Cardiac muscle cell (in vitro differentiated cells and primary cell): ENCODE measurements at regions not wholly inside any gene's neighbourhood (a gene's known extent, or its start where the extent isn't known, plus 50 kb on each side); places are given as distances from the start of the nearest gene placed in this dataset.

Experiments used
- DNase-seq, 2 donors: peaks; one replicate each; pipeline versions ENCODE4 v3.0.0 to v3.0.0-alpha.2; 2010 to 2017; ENCODE audit warnings: low read depth in 1 of 2, low spot score in 1 of 2
- H3K27ac ChIP-seq: fragments of 200-600 bp; sonication (generic); 2 replicates; pipeline ENCODE4 v1.5.1; 2016
- H3K27me3 ChIP-seq: fragments of 200-600 bp; sonication (generic); 2 replicates; pipeline ENCODE4 v1.6.0; 2016; ENCODE audit warnings: control low read depth
- H3K36me3 ChIP-seq: fragments of 200-600 bp; sonication (generic); 2 replicates; pipeline ENCODE4 v1.5.1; 2016; ENCODE audit warnings: control low read depth
- H3K4me1 ChIP-seq: fragments of 200-600 bp; sonication (generic); 2 replicates; pipeline ENCODE4 v1.8.1; 2017; ENCODE audit warnings: low read depth, mild to moderate bottlenecking, mixed run types
- H3K4me3 ChIP-seq: fragments of 200-600 bp; sonication (generic); 2 replicates; pipeline ENCODE4 v1.5.1; 2016; ENCODE audit warnings: mild to moderate bottlenecking
- H3K9me3 ChIP-seq: fragments of 200-600 bp; sonication (generic); 2 replicates; pipeline ENCODE4 v1.5.1; 2017; ENCODE audit warnings: low read depth, mild to moderate bottlenecking, control low read depth
- TF ChIP-seq, protein P1 (sequence below): IDR thresholded peaks from 2 replicates; pipeline ENCODE4 v1.5.1; 2012; ENCODE audit warnings: low read depth, mild to moderate bottlenecking, low read length

DNA sequence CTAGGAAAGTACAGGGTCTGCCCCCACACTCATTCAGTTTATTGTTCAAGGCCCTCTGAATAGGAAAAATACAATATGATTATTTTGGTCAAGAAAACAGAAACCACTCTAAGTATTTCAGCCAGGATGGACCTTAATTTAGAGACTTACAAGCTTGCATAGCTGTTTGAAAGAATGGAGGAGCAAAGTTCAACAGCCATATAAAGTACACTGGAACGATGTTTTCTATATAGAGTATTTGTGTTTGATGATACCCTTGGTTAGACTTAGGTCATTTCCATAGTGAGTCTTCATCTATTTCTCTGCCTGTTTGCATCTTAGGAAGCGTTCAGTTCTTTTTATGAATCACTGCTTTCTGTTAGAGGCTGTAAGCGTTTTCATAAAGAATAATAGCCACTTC, 366.2 kb downstream of the NUP35 start:
- H3K4me1 ChIP-seq: peaks cover 4% of the 10 kb centered on the region
- TF ChIP-seq, protein P1, sequence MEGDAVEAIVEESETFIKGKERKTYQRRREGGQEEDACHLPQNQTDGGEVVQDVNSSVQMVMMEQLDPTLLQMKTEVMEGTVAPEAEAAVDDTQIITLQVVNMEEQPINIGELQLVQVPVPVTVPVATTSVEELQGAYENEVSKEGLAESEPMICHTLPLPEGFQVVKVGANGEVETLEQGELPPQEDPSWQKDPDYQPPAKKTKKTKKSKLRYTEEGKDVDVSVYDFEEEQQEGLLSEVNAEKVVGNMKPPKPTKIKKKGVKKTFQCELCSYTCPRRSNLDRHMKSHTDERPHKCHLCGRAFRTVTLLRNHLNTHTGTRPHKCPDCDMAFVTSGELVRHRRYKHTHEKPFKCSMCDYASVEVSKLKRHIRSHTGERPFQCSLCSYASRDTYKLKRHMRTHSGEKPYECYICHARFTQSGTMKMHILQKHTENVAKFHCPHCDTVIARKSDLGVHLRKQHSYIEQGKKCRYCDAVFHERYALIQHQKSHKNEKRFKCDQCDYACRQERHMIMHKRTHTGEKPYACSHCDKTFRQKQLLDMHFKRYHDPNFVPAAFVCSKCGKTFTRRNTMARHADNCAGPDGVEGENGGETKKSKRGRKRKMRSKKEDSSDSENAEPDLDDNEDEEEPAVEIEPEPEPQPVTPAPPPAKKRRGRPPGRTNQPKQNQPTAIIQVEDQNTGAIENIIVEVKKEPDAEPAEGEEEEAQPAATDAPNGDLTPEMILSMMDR: no peak
- H3K9me3 ChIP-seq: no peaks in the 10 kb centered on the region
- H3K36me3 ChIP-seq: no peaks in the 10 kb centered on the region
- no peaks in the 10 kb centered on the region for H3K27me3 ChIP-seq
- no peak for DNase-seq
- H3K4me3 ChIP-seq: no peak overlapping the region
- no peak overlapping the region for H3K27ac ChIP-seq

DNA sequence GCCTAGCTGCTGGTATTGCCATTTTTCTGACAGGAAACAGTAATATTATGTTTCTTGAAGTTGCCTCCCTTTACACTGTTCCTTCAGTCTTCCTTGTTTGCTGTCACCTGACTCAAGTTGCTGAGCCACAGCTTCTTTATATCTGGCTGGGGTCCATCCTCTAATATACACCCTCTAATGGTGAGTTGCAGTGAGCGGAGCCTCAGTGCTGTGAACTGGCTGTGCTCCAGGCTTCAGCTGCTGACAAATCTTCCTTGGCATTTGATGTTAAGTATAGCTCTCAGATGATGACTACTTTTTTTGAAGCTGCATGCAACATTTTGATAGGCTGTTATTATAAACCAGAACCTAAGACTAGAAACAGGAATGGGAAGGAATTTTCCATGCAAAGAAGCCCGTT, 366.7 kb downstream of the NUP35 start:
- TF ChIP-seq, protein P1: no peak
- peaks cover 4% of the 10 kb centered on the region for H3K4me1 ChIP-seq
- no peak overlapping the region for H3K27ac ChIP-seq
- no peaks in the 10 kb centered on the region for H3K9me3 ChIP-seq
- peak in 1 of 2 donors; percentile 30 for DNase-seq
- no peaks in the 10 kb centered on the region for H3K27me3 ChIP-seq
- no peak overlapping the region for H3K4me3 ChIP-seq
- no peaks in the 10 kb centered on the region for H3K36me3 ChIP-seq

DNA sequence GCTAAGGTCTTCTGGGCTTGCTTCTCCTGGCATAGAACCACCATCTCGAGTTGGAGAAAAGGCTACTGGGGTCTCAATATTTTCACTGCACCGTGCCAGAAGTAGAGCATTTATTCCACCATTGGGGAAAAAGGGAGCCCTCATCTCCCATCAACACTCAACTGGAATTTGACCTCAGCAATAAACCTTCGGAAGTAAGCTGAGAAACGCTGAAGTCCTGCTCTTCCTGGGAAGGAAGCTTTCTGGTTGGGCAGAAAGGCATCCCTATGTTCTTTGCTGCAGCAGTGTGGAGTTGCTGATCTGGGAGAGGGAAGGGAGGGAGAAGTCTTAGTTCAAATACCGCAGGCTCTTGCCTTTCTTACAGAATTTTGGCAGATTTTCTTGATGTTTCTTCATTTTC, 368.8 kb downstream of the NUP35 start:
- TF ChIP-seq, protein P1: no peak
- DNase-seq: no peak
- H3K4me3 ChIP-seq: no peak overlapping the region
- H3K27me3 ChIP-seq: no peaks in the 10 kb centered on the region
- H3K27ac ChIP-seq: no peak overlapping the region
- H3K4me1 ChIP-seq: peaks cover 1% of the 10 kb centered on the region
- no peaks in the 10 kb centered on the region for H3K36me3 ChIP-seq
- H3K9me3 ChIP-seq: no peaks in the 10 kb centered on the region

DNA sequence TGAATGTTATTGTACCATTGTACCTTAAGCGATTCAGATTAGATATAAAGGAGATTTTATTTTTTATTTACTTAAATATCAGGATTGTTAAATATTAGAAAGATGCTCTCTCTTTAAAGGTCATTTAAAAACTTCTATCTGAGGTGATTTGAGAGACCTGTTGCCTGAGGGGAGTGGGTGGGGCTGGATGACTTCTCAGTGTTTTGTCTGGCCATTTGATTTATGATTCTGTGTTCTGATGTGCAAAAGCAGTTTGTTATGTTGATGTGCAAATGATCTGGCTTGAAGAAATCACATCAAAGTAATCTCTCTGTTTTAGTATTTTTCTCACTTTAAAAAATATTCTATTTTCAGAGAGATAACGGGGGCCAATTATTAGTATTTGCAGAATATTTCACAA, 370.8 kb downstream of the NUP35 start:
- TF ChIP-seq, protein P1: no peak
- Histone ChIP-seq H3K27me3 (no peaks in the 10 kb centered on the region), H3K4me1 (no peaks in the 10 kb centered on the region), H3K36me3 (no peaks in the 10 kb centered on the region), H3K9me3 (no peaks in the 10 kb centered on the region), H3K27ac (no peak overlapping the region), H3K4me3 (no peak overlapping the region)
- DNase-seq: no peak

DNA sequence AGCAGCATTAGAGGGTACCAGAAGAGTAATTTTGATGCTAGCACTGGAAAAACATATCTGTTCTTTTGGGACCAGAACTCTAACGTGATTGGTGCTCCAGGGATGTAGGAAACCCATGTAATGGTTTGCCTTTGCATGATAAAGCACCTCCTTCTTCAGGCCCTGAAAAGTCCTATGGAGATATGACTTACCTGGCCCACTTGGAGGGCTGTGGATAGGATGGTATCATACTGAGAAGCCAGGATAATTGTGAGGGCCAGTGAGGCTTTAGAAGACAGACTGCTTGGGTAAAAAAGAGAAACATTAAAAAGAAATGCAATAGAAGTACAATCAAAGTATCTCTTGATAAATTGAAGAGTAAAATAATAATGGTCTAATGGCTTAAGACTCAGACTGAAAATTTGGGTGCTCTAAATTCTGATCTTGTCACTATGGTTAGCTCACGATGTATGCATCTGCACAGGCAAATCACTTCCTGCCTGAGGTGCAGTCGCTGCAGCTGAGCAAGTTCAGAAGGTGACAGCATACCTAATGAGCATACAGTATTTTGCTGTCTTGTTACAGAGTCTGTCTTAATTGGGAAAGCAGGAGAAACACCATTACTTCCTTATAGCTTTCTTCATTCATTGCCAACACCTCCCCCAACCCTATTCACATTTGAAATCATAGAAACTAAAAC, 371.5 kb downstream of the NUP35 start:
- Histone ChIP-seq H3K9me3 (no peaks in the 10 kb centered on the region), H3K4me1 (no peaks in the 10 kb centered on the region), H3K4me3 (no peak overlapping the region), H3K27ac (no peak overlapping the region), H3K36me3 (no peaks in the 10 kb centered on the region), H3K27me3 (no peaks in the 10 kb centered on the region)
- no peak for DNase-seq
- TF ChIP-seq, protein P1: no peak
